H1 (cell line): ENCODE measurements at regions not wholly inside any gene's neighbourhood (a gene's known extent, or its start where the extent isn't known, plus 50 kb on each side); places are given as distances from the start of the nearest gene placed in this dataset.

Experiments
- CHD7 ChIP-seq: fragments of 300-600 bp; sonication (generic); IDR thresholded peaks from 2 replicates; pipeline ENCODE4 v1.7.1; 2012; ENCODE audit warnings: low read length, moderate library complexity, mild to moderate bottlenecking, inconsistent platforms; ENCODE audit not compliant: insufficient replicate concordance

- TF ChIP-seq CHD7: no peak
These were observed 192.8 kb upstream of the ZMIZ1 start (continued) for GRCh38 chr10:78875932-78876331.
